ENCODE measurements at regions not wholly inside any gene's neighbourhood (a gene's known extent, or its start where the extent isn't known, plus 50 kb on each side); places are given as distances from the start of the nearest gene placed in this dataset.
"Not testable (repeated sequence)": the region's sequence is repeated elsewhere in the genome, so short reads cannot be mapped to it uniquely, and the experiment has no call there.

GRCh38 chr9:129455151-129455995 lies 165.5 kb downstream of the C9orf50 start:
- H3K4me3 Mint-ChIP-seq: peak overlapping the region in 1 of 2 donors; percentile 24
- peak overlapping the region; percentile 83 to 98 for H3K27ac Mint-ChIP-seq
- ATAC-seq (replicated peaks) (no peak), DNase-seq (no peak)
- peaks cover 45% of the 10 kb centered on the region for H3K36me3 Mint-ChIP-seq (ENCODE audit: insufficient read depth)
- H3K27me3 Mint-ChIP-seq: no peaks in the 10 kb centered on the region
- H3K4me1 Mint-ChIP-seq (ENCODE audit: low read depth in 2 of 2): peaks cover 28 to 48% of the 10 kb centered on the region in 2 donors
- peaks cover 0 to 16% of the 10 kb centered on the region in 2 donors for H3K9me3 Mint-ChIP-seq

DNA sequence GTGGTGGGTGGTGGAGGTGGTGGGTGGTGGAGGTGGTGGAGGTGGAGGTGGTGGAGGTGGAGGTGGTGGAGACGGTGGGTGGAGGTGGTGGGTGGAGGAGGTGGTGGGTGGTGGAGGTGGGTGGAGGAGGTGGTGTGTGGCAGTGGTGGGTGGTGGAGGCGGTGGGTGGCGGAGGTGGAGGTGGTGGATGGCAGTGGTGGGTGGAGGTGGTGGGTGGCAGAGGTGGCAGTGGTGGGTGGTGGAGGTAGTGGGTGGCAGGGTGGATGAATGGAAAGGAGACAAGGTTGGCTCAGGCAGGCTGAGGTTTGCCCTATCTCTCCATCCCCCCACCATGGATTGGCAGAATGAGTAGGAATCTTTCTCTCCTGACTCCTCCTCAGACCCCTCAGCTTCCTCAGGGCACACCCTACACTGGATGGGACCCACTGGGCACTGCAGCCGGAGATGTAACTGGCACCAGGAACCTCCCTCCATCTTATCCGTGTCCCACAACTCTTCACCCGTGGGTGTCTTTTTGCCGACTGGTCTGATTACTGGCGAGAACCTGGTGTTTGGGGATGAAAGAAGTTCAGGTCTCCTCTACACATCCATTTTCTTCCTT lies 166.3 kb downstream of the C9orf50 start:
- Mint-ChIP-seq H3K27ac (peak overlapping the region; percentile 83 to 98), H3K36me3 (ENCODE audit: insufficient read depth) (peaks cover 45% of the 10 kb centered on the region), H3K9me3 (peaks cover 0 to 16% of the 10 kb centered on the region in 2 donors), H3K4me3 (no peak overlapping the region), H3K4me1 (ENCODE audit: low read depth in 2 of 2) (peaks cover 28 to 45% of the 10 kb centered on the region in 2 donors), H3K27me3 (no peaks in the 10 kb centered on the region)
- DNase-seq (peak in 2 of 3 experiments; percentile 18 to 25), ATAC-seq (replicated peaks) (no peak)

- Mint-ChIP-seq H3K36me3 (ENCODE audit: insufficient read depth) (peaks cover 45% of the 10 kb centered on the region), H3K4me3 (peak overlapping the region in 1 of 2 donors; percentile 45), H3K27ac (peak overlapping the region in 1 of 2 donors; percentile 80), H3K4me1 (ENCODE audit: low read depth in 2 of 2) (peaks cover 28 to 39% of the 10 kb centered on the region in 2 donors), H3K9me3 (peaks cover 0 to 16% of the 10 kb centered on the region in 2 donors), H3K27me3 (no peaks in the 10 kb centered on the region)
- no peak for ATAC-seq (replicated peaks)
- no peak for DNase-seq
These were observed 167.2 kb downstream of the C9orf50 start for GRCh38 chr9:129453734-129454133.

GRCh38 chr9:129451669-129452068 lies 169.2 kb downstream of the C9orf50 start:
- DNase-seq (no peak), ATAC-seq (replicated peaks) (no peak)
- no peak overlapping the region for H3K4me3 Mint-ChIP-seq
- H3K27ac Mint-ChIP-seq: peak overlapping the region; percentile 26 to 89
- no peaks in the 10 kb centered on the region for H3K27me3 Mint-ChIP-seq
- peaks cover 8 to 19% of the 10 kb centered on the region in 2 donors for H3K4me1 Mint-ChIP-seq (ENCODE audit: low read depth in 2 of 2)
- peaks cover 33% of the 10 kb centered on the region for H3K36me3 Mint-ChIP-seq (ENCODE audit: insufficient read depth)
- H3K9me3 Mint-ChIP-seq: peaks cover 0 to 7% of the 10 kb centered on the region in 2 donors

GRCh38 chr9:129451089-129451656 lies 169.7 kb downstream of the C9orf50 start:
- H3K27me3 Mint-ChIP-seq: no peaks in the 10 kb centered on the region
- no peak overlapping the region for H3K4me3 Mint-ChIP-seq
- H3K36me3 Mint-ChIP-seq (ENCODE audit: insufficient read depth): peaks cover 28% of the 10 kb centered on the region
- H3K4me1 Mint-ChIP-seq (ENCODE audit: low read depth in 2 of 2): peaks cover 4 to 14% of the 10 kb centered on the region in 2 donors
- no peak overlapping the region for H3K27ac Mint-ChIP-seq
- DNase-seq (no peak), ATAC-seq (replicated peaks) (no peak)
- H3K9me3 Mint-ChIP-seq: peaks cover 0 to 2% of the 10 kb centered on the region in 2 donors

DNA sequence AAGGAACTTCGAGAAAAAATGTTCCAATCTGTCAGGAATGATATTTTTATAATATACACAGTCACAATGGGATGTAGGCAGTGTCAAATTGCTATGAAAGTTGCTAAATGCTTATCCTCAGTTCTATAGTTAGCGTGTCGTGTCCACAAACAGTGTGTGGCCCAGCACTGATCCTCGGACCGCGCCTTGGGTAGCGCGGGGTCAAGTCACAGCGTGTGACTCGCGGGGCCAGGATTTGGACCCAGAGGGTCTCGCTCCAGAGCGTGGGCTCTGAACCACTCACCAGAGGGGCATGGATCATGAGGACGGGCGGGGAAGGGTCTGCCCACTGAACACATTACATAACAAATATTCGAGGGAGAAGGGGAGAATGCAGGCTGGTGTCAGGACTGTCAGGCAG lies 171.8 kb downstream of the C9orf50 start:
- Mint-ChIP-seq H3K4me3 (no peak overlapping the region), H3K27me3 (no peaks in the 10 kb centered on the region), H3K27ac (no peak overlapping the region), H3K36me3 (ENCODE audit: insufficient read depth) (peaks cover 16% of the 10 kb centered on the region), H3K9me3 (no peaks in the 10 kb centered on the region), H3K4me1 (ENCODE audit: low read depth in 2 of 2) (peaks cover 4 to 6% of the 10 kb centered on the region in 2 donors)
- DNase-seq (no peak), ATAC-seq (replicated peaks) (no peak)

GRCh38 chr9:129446828-129447550 lies 173.9 kb downstream of the C9orf50 start:
- no peaks in the 10 kb centered on the region for H3K27me3 Mint-ChIP-seq

GRCh38 chr9:129445794-129446306 lies 175.1 kb downstream of the C9orf50 start:
- DNase-seq (no peak), ATAC-seq (replicated peaks) (no peak)
- no peaks in the 10 kb centered on the region for H3K9me3 Mint-ChIP-seq
- H3K27me3 Mint-ChIP-seq: peaks cover under 1 to 2% of the 10 kb centered on the region in 2 donors
- H3K4me3 Mint-ChIP-seq: no peak overlapping the region
- peaks cover 3% of the 10 kb centered on the region for H3K36me3 Mint-ChIP-seq (ENCODE audit: insufficient read depth)
- no peak overlapping the region for H3K27ac Mint-ChIP-seq
- peaks cover 8 to 9% of the 10 kb centered on the region in 2 donors for H3K4me1 Mint-ChIP-seq (ENCODE audit: low read depth in 2 of 2)

More at GRCh38 chr9:129446828-129447550, 173.9 kb downstream of the C9orf50 start:
- Mint-ChIP-seq H3K4me3 (no peak overlapping the region), H3K27ac (no peak overlapping the region), H3K9me3 (no peaks in the 10 kb centered on the region), H3K36me3 (ENCODE audit: insufficient read depth) (peaks cover 4% of the 10 kb centered on the region), H3K4me1 (ENCODE audit: low read depth in 2 of 2) (peaks cover 6 to 7% of the 10 kb centered on the region in 2 donors)
- no peak for ATAC-seq (replicated peaks)
- DNase-seq: no peak

- peak overlapping the region in 1 of 2 donors; percentile 38 for H3K27ac Mint-ChIP-seq
- H3K9me3 Mint-ChIP-seq; H3K36me3 Mint-ChIP-seq (ENCODE audit: insufficient read depth); DNase-seq: not testable (repeated sequence)
- peak overlapping the region in 1 of 2 donors; percentile 25 for H3K4me3 Mint-ChIP-seq
- peaks cover 16 to 20% of the 10 kb centered on the region in 2 donors for H3K4me1 Mint-ChIP-seq (ENCODE audit: low read depth in 2 of 2)
- H3K27me3 Mint-ChIP-seq: peaks cover 19% of the 10 kb centered on the region in 2 donors
- peak; percentile 58 for ATAC-seq (replicated peaks)
These were observed 177.3 kb downstream of the C9orf50 start for GRCh38 chr9:129443515-129444164.

DNA sequence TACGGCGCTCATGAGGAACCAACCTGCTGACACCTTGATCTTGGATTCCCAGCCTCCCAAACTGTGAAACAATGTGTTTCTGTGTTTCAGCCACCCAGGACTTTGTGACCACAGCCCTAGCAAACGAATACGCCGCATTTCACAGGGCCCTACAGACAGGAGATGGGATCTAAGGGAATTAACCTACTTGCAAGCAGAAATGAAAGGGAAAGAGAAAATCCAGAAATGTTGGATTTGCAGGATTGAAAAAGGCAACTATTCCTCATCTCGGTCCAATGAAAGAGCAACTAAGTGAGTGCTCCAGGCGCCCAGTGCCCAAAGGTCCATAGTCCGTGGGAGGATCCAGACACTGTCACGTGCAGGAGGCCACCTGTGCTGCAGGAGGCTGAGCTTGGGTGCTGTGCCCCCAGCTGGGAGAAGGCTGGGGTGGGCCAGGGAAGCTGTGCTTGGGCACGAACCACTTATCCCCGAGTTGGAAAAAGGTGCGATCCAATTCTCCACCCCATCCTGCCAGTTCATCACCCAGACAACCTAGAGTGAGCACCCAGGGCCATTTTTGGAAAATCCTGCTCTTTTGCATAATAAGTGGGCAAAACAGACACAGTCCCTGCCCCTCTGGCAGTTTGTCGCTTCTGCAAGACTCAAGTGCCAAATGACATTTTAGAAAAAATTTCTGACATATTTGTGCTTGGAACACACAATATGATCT lies 177.9 kb downstream of the C9orf50 start:
- H3K27ac Mint-ChIP-seq: no peak overlapping the region
- DNase-seq (no peak), ATAC-seq (replicated peaks) (no peak)
- H3K27me3 Mint-ChIP-seq: peaks cover 26% of the 10 kb centered on the region in 2 donors
- peaks cover 23% of the 10 kb centered on the region in 2 donors for H3K4me1 Mint-ChIP-seq (ENCODE audit: low read depth in 2 of 2)
- no peaks in the 10 kb centered on the region for H3K9me3 Mint-ChIP-seq
- H3K36me3 Mint-ChIP-seq (ENCODE audit: insufficient read depth): no peaks in the 10 kb centered on the region
- H3K4me3 Mint-ChIP-seq: no peak overlapping the region

- Mint-ChIP-seq H3K4me1 (ENCODE audit: low read depth in 2 of 2) (peaks cover 26 to 27% of the 10 kb centered on the region in 2 donors), H3K27me3 (peaks cover 35 to 37% of the 10 kb centered on the region in 2 donors), H3K9me3 (no peaks in the 10 kb centered on the region), H3K4me3 (no peak overlapping the region), H3K36me3 (ENCODE audit: insufficient read depth) (no peaks in the 10 kb centered on the region), H3K27ac (peak overlapping the region in 1 of 2 donors; percentile 10)
- ATAC-seq (replicated peaks): no peak
- DNase-seq: no peak
These were observed 179.0 kb downstream of the C9orf50 start for GRCh38 chr9:129441852-129442251.
